Subcutaneous abdominal adipose tissue (tissue), 5 donors: ENCODE measurements at regions not wholly inside any gene's neighbourhood (a gene's known extent, or its start where the extent isn't known, plus 50 kb on each side); places are given as distances from the start of the nearest gene placed in this dataset.

Experiments
- H3K27ac ChIP-seq: one replicate; pipeline ENCODE4 v1.7.0; 2013; ENCODE audit warnings: low read depth, mild to moderate bottlenecking, inconsistent platforms, low read length, moderate library complexity
- H3K27me3 ChIP-seq, 5 donors: one replicate each; pipeline ENCODE4 v1.7.0; 2013; ENCODE audit warnings: low read length in 5 of 5, inconsistent platforms in 1 of 5; ENCODE audit not compliant: control insufficient read depth in 5 of 5, insufficient read depth in 4 of 5
- H3K36me3 ChIP-seq, 5 donors: one replicate each; pipeline ENCODE4 v1.7.0; 2013; ENCODE audit warnings: low read length in 5 of 5; ENCODE audit not compliant: control insufficient read depth in 5 of 5, insufficient read depth in 5 of 5
- H3K4me1 ChIP-seq, 5 donors: one replicate each; pipeline ENCODE4 v1.7.0; 2013; ENCODE audit warnings: low read length in 5 of 5, mild to moderate bottlenecking in 3 of 5, moderate library complexity in 1 of 5; ENCODE audit not compliant: control insufficient read depth in 5 of 5, insufficient read depth in 5 of 5
- H3K4me3 ChIP-seq, 5 donors: one replicate each; pipeline ENCODE4 v1.7.0; 2013; ENCODE audit warnings: low read length in 5 of 5, low read depth in 1 of 5
- H3K9ac ChIP-seq, 5 donors: one replicate each; pipeline ENCODE4 v1.7.0; 2013; ENCODE audit warnings: low read length in 5 of 5, mild to moderate bottlenecking in 4 of 5, moderate library complexity in 3 of 5
- H3K9me3 ChIP-seq, 5 donors: one replicate each; pipeline ENCODE4 v1.7.0; 2013; ENCODE audit warnings: low read length in 5 of 5; ENCODE audit not compliant: control insufficient read depth in 5 of 5
- donor health status: healthy.
- donor health status: healthy.
- donor health status: healthy.
- donor health status: healthy.
- donor health status: healthy.

- peaks cover 0 to 12% (median 6%) of the 10 kb centered on the region in 5 donors for H3K27me3 ChIP-seq
- H3K36me3 ChIP-seq, result no peaks in the 10 kb centered on the region
- H3K4me1 ChIP-seq, result no peaks in the 10 kb centered on the region
- H3K9me3 ChIP-seq, result peaks cover 7 to 17% (median 12%) of the 10 kb centered on the region in 5 donors
- H3K4me3 ChIP-seq, result no peak overlapping the region
- no peak overlapping the region for H3K27ac ChIP-seq
- H3K9ac ChIP-seq, result no peak overlapping the region
Observed at GRCh38 chr5:2143088-2143487, 260.4 kb upstream of the IRX4 start.

GRCh38 chr5:2142456-2142954 is 259.8 kb upstream of the IRX4 start:
- Histone ChIP-seq H3K9ac (no peak overlapping the region), H3K27ac (no peak overlapping the region), H3K4me1 (no peaks in the 10 kb centered on the region), H3K4me3 (no peak overlapping the region), H3K9me3 (peaks cover 7 to 17% (median 10%) of the 10 kb centered on the region in 5 donors), H3K27me3 (peaks cover 0 to 12% (median 6%) of the 10 kb centered on the region in 5 donors), H3K36me3 (no peaks in the 10 kb centered on the region)

DNA sequence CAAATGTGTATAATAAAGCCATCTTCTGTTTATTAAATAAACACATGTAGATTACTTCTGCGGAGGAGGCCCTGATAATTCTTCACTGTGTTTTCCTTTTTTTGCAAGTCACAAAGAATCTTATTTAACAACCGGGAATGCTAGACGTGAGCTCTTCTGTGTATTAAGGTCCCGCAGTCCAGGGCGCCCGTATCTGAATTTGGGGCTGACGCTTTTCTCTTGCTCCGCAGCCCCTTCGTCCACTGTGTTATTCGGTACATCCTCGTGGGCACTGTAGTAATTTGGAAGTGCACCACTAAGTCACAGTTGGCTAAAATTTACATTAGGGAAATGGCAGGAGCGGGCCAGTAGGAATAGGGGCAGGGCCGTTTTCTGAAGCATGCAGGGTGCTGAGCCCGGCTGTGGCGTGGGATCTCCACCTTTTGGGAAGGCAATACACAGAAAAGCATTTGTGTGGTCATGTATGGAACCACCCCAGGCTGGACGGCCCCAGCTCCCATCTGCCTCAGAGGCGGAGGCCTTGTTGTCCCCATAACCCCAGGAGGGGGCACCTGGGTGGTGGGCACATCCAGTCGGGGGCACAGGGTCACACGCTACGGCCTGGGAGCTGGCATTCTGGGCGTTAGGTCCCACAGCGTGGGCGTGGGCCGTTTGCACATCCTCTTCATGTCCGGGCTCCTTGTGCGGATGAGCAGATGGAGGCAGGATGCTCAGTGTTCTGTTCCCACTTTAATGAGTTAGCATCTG is 258.7 kb upstream of the IRX4 start:
- Histone ChIP-seq H3K9ac (no peak overlapping the region), H3K9me3 (peaks cover 7 to 17% (median 10%) of the 10 kb centered on the region in 5 donors), H3K27ac (no peak overlapping the region), H3K4me1 (no peaks in the 10 kb centered on the region), H3K36me3 (no peaks in the 10 kb centered on the region), H3K27me3 (peaks cover 0 to 14% (median 6%) of the 10 kb centered on the region in 5 donors), H3K4me3 (no peak overlapping the region)

DNA sequence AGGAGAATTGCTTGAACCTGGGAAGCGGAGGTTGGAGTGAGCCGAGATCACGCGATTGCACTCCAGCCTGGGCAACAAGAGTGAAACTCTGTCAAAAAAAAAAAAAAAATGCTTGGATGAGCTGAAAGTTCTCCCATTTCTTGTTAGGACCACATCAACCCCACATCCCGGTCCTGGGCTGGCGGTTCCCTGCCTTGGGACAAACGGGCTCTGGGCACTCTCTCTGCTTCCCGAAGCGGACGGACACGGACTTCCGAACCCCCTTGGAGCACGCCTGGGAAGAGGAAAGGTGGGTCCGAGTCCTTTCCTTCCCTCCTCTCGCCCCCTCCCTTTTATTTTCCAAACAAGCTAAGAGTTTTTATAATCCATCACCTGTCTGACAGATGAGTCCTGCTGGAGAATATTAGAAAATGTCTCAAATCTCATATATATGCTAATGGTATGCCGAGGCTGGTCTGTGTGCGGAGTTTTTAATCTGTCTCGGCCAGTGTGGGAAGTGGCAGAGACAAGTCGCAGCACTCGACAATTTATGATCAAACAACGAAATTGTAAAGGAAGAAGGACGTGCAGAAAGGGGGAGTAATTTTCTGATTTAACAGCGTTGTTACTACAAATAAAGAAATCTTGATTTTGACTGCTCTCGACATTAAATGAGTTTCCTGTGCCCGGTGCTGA is 257.9 kb upstream of the IRX4 start:
- Histone ChIP-seq H3K4me3 (no peak overlapping the region), H3K4me1 (no peaks in the 10 kb centered on the region), H3K36me3 (no peaks in the 10 kb centered on the region), H3K27me3 (peaks cover 0 to 14% (median 6%) of the 10 kb centered on the region in 5 donors), H3K27ac (no peak overlapping the region), H3K9ac (no peak overlapping the region), H3K9me3 (peaks cover 7 to 17% (median 10%) of the 10 kb centered on the region in 5 donors)

- peaks cover 0 to 6% (median 0%) of the 10 kb centered on the region in 5 donors for H3K4me1 ChIP-seq
- H3K36me3 ChIP-seq, result no peaks in the 10 kb centered on the region
- H3K27me3 ChIP-seq, result peaks cover 0 to 14% (median 6%) of the 10 kb centered on the region in 5 donors
- no peak overlapping the region for H3K27ac ChIP-seq
- H3K4me3 ChIP-seq, result no peak overlapping the region
- no peak overlapping the region for H3K9ac ChIP-seq
- peaks cover 4 to 8% (median 6%) of the 10 kb centered on the region in 5 donors for H3K9me3 ChIP-seq
Observed at GRCh38 chr5:2139478-2139877, 256.8 kb upstream of the IRX4 start.

GRCh38 chr5:2138896-2139295 is 256.2 kb upstream of the IRX4 start:
- H3K4me3 ChIP-seq, result no peak overlapping the region
- no peaks in the 10 kb centered on the region for H3K36me3 ChIP-seq
- peaks cover 0 to 13% (median 6%) of the 10 kb centered on the region in 5 donors for H3K27me3 ChIP-seq
- peaks cover 0 to 9% (median 0%) of the 10 kb centered on the region in 5 donors for H3K4me1 ChIP-seq
- no peak overlapping the region for H3K9ac ChIP-seq
- H3K9me3 ChIP-seq, result peaks cover 0 to 3% (median 2%) of the 10 kb centered on the region in 5 donors
- H3K27ac ChIP-seq, result no peak overlapping the region

GRCh38 chr5:2137444-2138050 is 254.8 kb upstream of the IRX4 start:
- no peak overlapping the region for H3K4me3 ChIP-seq
- peaks cover 0 to 2% (median 0%) of the 10 kb centered on the region in 5 donors for H3K9me3 ChIP-seq
- H3K4me1 ChIP-seq, result peaks cover 0 to 9% (median 0%) of the 10 kb centered on the region in 5 donors
- no peak overlapping the region for H3K9ac ChIP-seq
- H3K27ac ChIP-seq, result no peak overlapping the region
- H3K36me3 ChIP-seq, result no peaks in the 10 kb centered on the region
- peaks cover 0 to 13% (median 6%) of the 10 kb centered on the region in 5 donors for H3K27me3 ChIP-seq

- H3K27ac ChIP-seq, result no peak overlapping the region
- H3K27me3 ChIP-seq, result peaks cover 0 to 13% (median 6%) of the 10 kb centered on the region in 5 donors
Observed at GRCh38 chr5:2136728-2137333, 254.1 kb upstream of the IRX4 start.

DNA sequence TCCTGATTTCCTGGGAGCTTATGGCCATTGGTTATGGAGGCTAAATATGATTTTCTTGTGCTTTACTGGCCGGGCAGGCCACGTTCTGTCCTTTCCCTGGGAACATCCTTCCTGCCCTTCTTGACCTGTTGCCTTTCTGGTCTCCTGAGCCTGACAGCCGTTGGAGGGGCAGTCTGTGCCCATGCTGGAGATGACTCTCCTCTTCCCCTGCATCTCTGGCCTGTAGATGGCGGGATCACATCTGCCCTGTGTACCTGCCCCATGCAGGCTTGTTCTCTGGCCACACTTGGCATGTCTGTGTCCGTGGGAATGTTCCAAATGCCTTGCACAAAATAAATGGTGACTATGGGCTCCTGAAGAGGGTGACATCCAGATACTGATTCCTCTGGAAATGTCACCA is 253.1 kb upstream of the IRX4 start:
- Histone ChIP-seq H3K27ac (no peak overlapping the region), H3K9me3 (peaks cover 0 to 2% (median 0%) of the 10 kb centered on the region in 5 donors), H3K9ac (no peak overlapping the region), H3K27me3 (peaks cover 0 to 11% (median 0%) of the 10 kb centered on the region in 5 donors), H3K4me1 (peaks cover 0 to 9% (median 0%) of the 10 kb centered on the region in 5 donors), H3K36me3 (no peaks in the 10 kb centered on the region), H3K4me3 (no peak overlapping the region)

More at GRCh38 chr5:2136728-2137333, 254.1 kb upstream of the IRX4 start:
- Histone ChIP-seq H3K36me3 (no peaks in the 10 kb centered on the region), H3K4me1 (peaks cover 0 to 9% (median 0%) of the 10 kb centered on the region in 5 donors), H3K9me3 (peaks cover 0 to 2% (median 0%) of the 10 kb centered on the region in 5 donors), H3K9ac (no peak overlapping the region), H3K4me3 (no peak overlapping the region)
